HL-60 (cell line): ENCODE measurements at regions not wholly inside any gene's neighbourhood (a gene's known extent, or its start where the extent isn't known, plus 50 kb on each side); places are given as distances from the start of the nearest gene placed in this dataset.

ENCODE experiments used
- DNase-seq, 2 experiments: peaks; one replicate each; pipeline ENCODE4 v3.0.0-alpha.2; 2010 to 2020; ENCODE audit warnings: low read depth in 1 of 2, low spot score in 1 of 2
- H3K27ac ChIP-seq: fragments of 250-450 bp; sonication (Bioruptor Pico); replicated peaks from 2 replicates; pipeline ENCODE4 v1.5.1; 2020; ENCODE audit warnings: mild to moderate bottlenecking, moderate library complexity
- H3K27me3 ChIP-seq: fragments of 250-450 bp; sonication (Bioruptor Pico); 2 replicates; pipeline ENCODE4 v1.5.1; 2021; ENCODE audit warnings: mild to moderate bottlenecking, moderate library complexity; ENCODE audit not compliant: insufficient read depth, poor library complexity, severe bottlenecking
- H3K4me3 ChIP-seq: replicated peaks from 2 replicates; pipeline ENCODE4 v1.5.1; 2011; ENCODE audit warnings: mild to moderate bottlenecking, control low read depth, low read length; ENCODE audit not compliant: insufficient read depth
- CTCF ChIP-seq: IDR thresholded peaks from one replicate; pipeline ENCODE4 v1.5.1; 2011; ENCODE audit warnings: low read length, control low read depth, inconsistent platforms; ENCODE audit not compliant: insufficient read depth
- GABPA ChIP-seq: IDR thresholded peaks from 2 replicates; pipeline ENCODE4 v1.6.1; 2012; ENCODE audit warnings: low read depth
- POLR2AphosphoS5 ChIP-seq: IDR thresholded peaks from 2 replicates; pipeline ENCODE4 v1.6.1; 2012; ENCODE audit warnings: low read depth
- REST ChIP-seq: IDR thresholded peaks from 2 replicates; pipeline ENCODE4 v1.6.1; 2012; ENCODE audit warnings: low read depth; ENCODE audit not compliant: insufficient replicate concordance
- SPI1 ChIP-seq: IDR thresholded peaks from 2 replicates; pipeline ENCODE4 v1.6.1; 2012; ENCODE audit warnings: low read depth, mild to moderate bottlenecking, borderline replicate concordance

- Histone ChIP-seq H3K27me3 (no peaks in the 10 kb centered on the region), H3K4me3 (no peak overlapping the region), H3K27ac (no peak overlapping the region)
- TF ChIP-seq GABPA (no peak), REST (no peak), POLR2AphosphoS5 (no peak)
- no peak for DNase-seq
Observed at GRCh38 chr15:88749699-88750098, 53.5 kb upstream of the ACAN start.

GRCh38 chr15:88752501-88752900 lies 50.7 kb upstream of the ACAN start:
- TF ChIP-seq CTCF (no peak), GABPA (no peak), POLR2AphosphoS5 (no peak), SPI1 (no peak), REST (no peak)
- DNase-seq, result no peak

GRCh38 chr15:88752951-88753350 lies 50.3 kb upstream of the ACAN start:
- no peak overlapping the region for H3K4me3 ChIP-seq
- TF ChIP-seq CTCF (no peak), GABPA (no peak), REST (no peak), POLR2AphosphoS5 (no peak), SPI1 (no peak)
- no peak for DNase-seq
- H3K27ac ChIP-seq, result no peak overlapping the region
- no peaks in the 10 kb centered on the region for H3K27me3 ChIP-seq

More at GRCh38 chr15:88752501-88752900, 50.7 kb upstream of the ACAN start:
- H3K4me3 ChIP-seq, result no peak overlapping the region
- H3K27ac ChIP-seq, result no peak overlapping the region
- no peaks in the 10 kb centered on the region for H3K27me3 ChIP-seq
